HG02678 (cell line): ENCODE measurements at regions not wholly inside any gene's neighbourhood (a gene's known extent, or its start where the extent isn't known, plus 50 kb on each side); places are given as distances from the start of the nearest gene placed in this dataset.

Experiments
- ATAC-seq: cut with Tn5 transposase; IDR thresholded peaks from one replicate; pipeline ENCODE4 v1.9.1; 2021; ENCODE audit warnings: mild to moderate bottlenecking, moderate library complexity; ENCODE audit not compliant: unreplicated experiment

DNA sequence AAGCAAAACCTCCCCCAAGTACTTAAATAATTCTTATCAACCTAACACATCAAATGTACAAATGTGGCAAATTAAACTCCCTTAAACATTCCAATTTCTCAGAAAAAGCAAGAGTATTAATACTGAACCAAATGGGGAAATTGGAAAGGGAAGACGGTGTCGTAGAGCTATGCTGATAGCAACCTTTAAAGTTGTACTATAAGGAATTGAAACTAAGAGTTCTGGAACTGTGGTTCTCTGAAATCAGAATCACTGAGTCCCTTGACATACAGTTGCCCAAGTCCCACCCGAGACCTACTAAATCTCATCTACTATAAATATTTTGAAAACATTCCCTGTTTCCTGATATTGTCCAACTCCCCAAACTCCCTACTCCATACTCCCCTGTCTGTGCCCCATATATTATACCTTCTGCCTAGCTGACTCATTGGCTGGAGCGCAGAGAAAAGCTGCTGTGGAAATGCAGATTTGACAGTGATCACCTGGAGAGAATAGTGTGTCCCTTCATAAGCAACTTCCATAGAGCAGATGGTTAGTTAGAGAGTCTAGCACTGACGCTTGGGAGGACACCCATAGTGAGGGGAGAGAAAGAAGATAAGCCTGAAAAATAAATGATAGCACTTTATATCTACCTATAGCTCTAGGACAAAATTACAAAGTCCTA lies 51.4 kb upstream of the ITM2B start:
- ATAC-seq = no peak

- ATAC-seq = no peak
Observed at GRCh38 chr13:48178126-48178525, 54.9 kb upstream of the ITM2B start.

DNA sequence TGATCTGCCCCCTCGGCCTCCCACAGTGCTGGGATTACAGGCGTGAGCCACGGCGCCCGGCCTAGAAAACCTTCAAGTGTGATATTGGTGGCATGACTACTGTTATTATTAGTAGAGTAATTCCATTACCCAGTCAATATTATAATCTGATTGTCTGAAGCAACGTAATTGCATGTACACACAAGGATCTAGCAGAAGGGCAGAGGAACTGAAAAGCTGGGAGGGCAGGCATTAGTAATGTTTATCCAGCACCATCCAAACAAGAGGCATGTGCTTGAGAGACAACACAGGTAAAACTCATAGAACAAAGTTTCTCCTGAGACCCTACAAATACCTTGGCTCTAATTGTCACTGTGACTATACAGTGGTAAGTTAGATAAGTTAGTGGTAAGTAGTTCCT lies 56.2 kb upstream of the ITM2B start:
- ATAC-seq = no peak

GRCh38 chr13:48175185-48175584 lies 57.8 kb upstream of the ITM2B start:
- ATAC-seq = no peak

DNA sequence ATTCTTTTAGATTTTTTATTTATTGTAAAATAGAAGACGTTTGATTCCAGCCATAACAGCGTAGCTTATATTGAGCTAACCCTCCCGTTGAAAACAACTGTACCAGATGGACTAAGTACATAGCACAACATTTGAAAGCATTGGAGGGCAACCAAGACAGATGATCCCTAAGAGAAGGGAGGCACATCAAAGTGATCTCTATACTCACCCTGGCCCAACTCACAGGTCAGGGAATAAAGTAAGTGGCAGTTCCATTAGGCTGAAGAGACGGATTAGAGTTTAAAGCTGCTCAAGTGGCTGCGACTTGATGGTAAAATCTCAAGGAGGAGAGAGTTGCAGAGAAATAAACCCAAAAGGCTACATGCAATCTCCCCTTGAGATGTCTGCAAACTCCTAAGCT lies 65.1 kb upstream of the ITM2B start:
- ATAC-seq = no peak

GRCh38 chr13:48165727-48166126 lies 67.3 kb upstream of the ITM2B start:
- no peak for ATAC-seq

DNA sequence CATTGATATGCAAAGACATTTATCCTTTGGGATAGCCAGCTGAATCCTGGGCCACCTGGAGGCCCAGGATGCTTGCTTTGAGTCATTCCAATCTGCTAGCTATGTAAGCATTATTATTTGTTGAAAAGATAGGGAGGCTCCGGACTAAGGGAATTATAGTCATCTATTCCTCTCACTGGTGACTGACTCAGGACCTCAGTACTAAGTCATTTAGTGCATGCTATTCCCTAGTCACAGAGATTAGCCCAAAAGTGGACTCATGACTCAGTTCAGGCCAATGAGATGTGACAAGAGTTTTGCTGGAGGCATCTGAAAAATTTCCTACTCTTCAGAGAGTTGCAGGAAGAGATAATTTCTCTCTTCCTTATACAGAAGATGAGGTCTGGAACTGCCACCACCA lies 67.9 kb upstream of the ITM2B start:
- no peak for ATAC-seq

DNA sequence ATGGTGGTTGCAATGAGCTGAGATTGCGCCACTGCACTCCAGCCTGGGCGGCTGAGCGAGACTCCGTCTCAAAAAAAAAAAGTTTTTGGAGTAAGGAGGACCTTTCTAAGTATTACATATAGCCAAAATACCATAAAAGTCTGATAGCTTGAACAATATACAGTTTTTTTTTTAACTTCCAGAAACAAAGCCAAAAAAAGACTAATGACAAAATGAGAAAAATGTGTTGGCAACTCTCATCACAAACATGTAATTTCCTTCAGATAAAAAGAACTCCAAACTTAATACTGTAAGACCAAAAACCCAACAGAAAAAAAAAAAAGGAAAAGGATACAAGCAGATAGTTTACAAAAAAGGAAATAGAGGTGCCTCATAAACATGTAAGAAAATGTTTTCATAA lies 68.2 kb upstream of the MED4 start:
- ATAC-seq = no peak

DNA sequence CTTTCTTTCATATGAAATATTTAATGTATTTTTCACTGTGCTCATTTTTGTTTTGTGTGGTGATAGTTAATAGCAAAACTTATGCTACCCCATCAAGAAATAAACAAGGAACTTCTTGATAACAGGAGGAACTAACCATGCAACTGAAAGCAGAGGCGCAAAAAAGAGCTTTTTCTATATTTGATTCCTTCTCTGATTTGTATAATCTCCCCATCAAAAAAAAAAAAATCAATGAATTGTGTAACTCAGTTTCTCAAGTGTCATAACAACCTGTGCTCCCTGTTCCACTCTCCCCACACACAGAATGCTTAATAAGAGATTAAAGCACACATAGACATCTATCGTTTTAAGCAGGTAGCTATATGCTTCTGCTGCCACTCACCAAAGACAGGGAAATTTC lies 67.3 kb upstream of the MED4 start:
- no peak for ATAC-seq

DNA sequence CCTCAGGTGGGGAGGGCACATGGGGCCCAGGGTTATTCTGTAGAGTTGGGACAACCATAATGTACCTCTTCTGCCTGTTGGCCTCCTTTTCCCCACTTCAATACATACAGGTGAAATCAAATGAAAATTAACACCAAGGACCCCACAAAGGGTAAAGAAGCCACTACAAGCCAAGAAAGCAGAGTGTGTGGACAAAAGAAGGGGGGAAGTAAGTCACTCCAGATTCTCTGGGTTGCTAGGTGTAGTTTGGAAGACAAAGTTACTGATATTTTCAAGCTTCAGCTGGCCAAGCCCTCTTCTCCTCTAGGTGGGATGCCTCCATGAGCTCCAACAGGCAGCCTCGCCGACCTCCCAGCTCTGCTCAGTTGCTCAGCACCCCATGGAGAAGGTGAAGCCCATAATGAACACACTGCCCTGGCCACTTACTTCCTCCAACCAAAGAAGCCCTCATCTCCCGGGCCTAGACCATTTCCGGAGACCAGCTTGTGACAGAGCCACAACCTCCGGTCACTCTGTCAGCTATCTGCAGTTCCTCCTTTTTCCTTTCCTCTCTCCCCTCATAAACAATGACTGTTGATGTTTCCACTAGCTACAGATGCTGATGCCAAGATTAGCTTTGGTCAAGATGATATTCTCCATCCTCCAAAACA lies 66.8 kb upstream of the MED4 start:
- ATAC-seq = no peak

- no peak for ATAC-seq
Observed at GRCh38 chr13:48160606-48161278, 65.8 kb upstream of the MED4 start.

DNA sequence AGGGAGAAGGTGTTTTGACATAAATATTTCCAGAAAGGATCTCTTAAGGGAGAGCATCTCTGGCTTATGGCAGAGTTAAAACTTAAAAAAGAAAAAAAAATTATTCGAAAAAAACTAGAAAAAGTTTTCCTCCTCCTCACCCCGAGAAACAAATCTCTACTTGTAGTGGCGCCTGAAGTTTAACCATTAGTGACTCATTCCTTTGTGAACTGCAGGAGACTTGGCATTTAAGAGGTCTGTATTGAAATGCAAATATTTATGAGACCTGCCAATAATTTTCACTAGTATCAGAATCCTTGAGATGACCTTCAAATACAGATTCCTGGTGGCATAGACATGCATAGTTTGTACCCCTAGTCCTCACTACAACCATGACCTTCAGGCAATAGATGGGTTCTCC lies 64.9 kb upstream of the MED4 start:
- ATAC-seq = no peak

DNA sequence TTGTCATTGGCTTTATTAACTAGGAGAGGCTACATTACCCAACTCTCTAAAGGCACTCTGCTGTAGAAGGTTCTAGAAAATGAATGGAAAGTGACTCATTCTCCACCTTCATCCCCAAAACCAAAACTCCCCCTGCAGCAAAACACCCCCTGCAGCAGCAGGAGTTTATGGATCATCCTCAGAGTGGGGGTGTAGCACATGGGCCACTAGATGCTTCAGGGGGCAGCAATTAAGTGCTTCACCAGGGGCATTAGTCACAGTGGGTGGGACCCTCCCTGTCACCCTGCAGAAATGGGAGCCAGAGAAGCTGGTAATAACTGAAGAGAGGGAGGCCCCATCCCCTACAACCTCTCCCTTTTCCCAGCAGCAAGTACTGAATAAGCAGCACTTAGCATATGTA lies 64.5 kb upstream of the MED4 start:
- ATAC-seq = no peak

- ATAC-seq = no peak
Observed at GRCh38 chr13:48158915-48159314, 64.0 kb upstream of the MED4 start.

DNA sequence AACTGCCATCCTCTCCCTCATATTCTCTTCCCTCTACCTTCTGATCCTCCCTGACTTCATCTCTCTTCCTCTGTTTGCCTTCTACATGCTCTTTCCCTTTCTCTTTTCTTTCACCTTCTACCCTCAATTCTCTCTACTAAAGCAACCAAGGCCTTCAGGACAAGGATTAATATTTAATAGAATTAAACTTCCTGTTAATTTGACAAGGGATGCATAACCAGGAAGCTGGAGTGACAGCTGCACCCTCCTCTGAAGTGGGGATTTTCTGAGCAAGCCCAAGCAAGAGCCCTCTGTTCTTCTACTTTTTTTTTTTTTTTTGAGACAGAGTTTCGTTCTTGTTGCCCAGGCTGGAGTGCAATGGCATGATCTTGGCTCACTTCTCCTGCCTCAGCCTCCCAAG lies 63.4 kb upstream of the MED4 start:
- peak; percentile 52 for ATAC-seq

DNA sequence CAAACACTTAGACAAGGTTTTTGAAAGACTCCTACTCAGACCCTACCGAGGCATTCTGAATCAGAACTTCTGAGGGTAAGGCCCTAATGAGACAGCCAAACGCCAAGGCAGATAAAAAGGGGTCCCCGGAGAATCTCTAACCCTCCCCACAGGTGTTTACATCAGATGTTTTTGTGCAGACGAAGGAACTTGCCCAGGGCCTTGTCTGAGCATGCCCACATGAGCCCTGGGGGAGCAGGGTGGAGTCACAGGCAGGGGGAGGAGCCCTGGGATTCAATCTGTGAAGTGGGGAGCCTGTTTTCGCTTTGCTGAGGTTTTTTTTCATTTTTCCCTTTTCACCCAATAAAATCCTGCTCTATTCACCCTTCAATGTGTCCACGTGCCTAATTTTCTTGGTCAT lies 61.6 kb upstream of the MED4 start:
- ATAC-seq = no peak

DNA sequence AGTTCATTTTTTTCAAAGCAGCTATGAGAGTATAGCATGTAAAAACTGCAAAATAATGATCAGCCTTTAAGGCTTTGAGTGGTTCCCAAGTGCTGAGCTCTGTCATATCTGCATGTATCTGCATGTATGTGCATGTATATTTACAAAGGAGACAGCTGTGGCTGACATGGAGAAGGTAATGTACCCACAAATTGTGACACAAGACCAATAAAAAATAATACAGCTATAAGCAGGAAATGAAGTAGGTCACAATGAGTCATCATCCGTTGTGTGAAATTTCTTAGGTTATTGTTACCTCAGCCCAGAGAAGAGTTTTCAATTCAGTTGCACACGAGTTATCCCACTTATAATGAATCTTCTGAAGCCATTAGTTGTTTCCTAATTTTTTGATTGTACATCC lies 60.9 kb upstream of the MED4 start:
- no peak for ATAC-seq

GRCh38 chr13:48154671-48155070 lies 59.8 kb upstream of the MED4 start:
- ATAC-seq = no peak

GRCh38 chr13:48153186-48153585 lies 58.3 kb upstream of the MED4 start:
- no peak for ATAC-seq

- ATAC-seq = no peak
Observed at GRCh38 chr13:48151363-48152161, 56.7 kb upstream of the MED4 start.

DNA sequence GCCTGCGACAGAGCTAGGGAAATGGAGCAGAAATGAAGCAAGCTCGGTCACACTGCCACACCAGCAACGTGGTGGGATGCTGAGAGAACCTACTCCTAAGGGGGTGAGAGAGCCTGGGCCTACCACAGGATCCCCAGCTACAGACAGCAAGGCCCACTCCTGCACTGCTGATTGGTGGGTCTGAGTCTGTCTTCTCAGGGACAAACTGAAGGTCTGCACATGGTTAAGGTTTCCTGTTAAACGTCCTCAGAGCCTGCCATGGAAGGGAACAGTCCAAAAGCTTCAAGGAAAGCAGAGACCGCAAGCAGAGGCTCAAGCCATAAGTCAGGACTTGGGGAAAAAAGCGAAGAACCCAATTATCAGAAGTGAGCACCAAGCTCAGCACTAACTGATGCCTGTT lies 53.5 kb upstream of the MED4 start:
- ATAC-seq = no peak

DNA sequence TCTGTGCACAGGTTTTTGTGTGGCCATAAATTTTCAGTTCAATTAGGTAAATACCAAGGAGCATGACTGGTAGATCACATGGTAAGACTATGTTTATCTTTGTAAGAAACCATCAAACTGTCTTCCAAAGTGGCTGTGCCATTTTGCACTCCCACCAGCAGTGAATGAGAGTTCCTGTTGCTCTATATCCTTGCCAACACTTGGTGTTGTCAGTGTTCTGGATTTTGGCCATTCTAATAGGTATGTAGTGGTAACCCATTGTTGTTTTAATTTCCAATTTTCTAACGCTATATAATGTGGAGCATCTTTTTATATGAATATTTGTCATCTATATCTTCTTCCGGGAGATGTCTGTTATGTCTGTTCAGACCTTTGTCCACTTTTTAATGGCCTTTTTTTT lies 51.7 kb upstream of the MED4 start:
- no peak for ATAC-seq
